Lower leg skin (tissue), 3 donors: ENCODE measurements at regions not wholly inside any gene's neighbourhood (a gene's known extent, or its start where the extent isn't known, plus 50 kb on each side); places are given as distances from the start of the nearest gene placed in this dataset.

Experiments used
- CTCF ChIP-seq, 3 donors: fragments of 450-650 bp; IDR thresholded peaks; one replicate each; pipeline ENCODE4 v1.5.1; 2016; ENCODE audit warnings: antibody characterized with exemption in 3 of 3, mild to moderate bottlenecking in 3 of 3, moderate library complexity in 2 of 3
- POLR2A ChIP-seq, 2 donors: fragments of 450-650 bp; IDR thresholded peaks; one replicate each; pipeline ENCODE4 v1.6.1; 2016 to 2017; ENCODE audit warnings: antibody characterized with exemption in 2 of 2, mild to moderate bottlenecking in 1 of 2, moderate library complexity in 1 of 2

GRCh38 chr13:56752636-56753035, 388.1 kb upstream of the PRR20A start:
- TF ChIP-seq POLR2A (IDR thresholded peaks at IDR 0.05) (no peak), CTCF (IDR thresholded peaks at IDR 0.05) (no peak)
